ENCODE measurements at regions not wholly inside any gene's neighbourhood (a gene's known extent, or its start where the extent isn't known, plus 50 kb on each side); places are given as distances from the start of the nearest gene placed in this dataset.

DNA sequence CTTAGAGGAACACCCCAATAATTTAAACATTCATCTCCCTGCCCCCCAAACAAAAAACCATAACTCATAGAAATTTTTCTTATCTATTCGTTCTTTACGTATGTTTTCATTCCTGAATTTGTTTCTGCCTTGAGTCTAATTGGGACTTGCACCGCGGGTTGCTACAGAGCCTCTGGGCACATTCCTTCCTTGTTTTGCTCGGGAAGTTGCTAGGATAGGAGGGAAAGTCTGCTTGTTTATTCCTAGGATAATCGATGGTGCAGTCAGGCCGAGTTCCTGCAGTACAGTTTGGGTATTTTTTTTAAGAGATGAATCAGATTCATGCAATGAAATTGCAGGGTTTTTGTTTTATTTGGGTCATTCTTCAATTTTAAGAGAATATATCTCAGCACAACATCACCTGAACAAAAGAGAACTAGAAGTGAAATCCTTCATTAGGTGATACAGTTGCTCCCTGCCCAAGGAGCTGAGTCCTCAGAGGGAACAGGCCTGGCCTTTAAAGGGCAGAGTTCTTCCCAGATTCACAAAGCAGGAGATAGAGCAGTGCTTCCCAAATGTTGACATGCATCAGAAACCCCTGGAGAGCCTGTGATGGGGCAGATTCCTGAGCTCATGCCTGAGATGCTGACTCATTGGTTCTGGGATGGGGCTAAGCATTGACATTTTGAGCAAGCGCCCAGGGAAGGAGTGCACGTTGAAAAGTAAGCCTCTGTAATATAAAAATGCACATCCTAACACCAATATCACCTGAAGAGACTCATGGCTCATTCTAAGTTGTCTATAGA lies 114.9 kb upstream of the FAM9B start:
- DNase-seq: peak; percentile 30

DNA sequence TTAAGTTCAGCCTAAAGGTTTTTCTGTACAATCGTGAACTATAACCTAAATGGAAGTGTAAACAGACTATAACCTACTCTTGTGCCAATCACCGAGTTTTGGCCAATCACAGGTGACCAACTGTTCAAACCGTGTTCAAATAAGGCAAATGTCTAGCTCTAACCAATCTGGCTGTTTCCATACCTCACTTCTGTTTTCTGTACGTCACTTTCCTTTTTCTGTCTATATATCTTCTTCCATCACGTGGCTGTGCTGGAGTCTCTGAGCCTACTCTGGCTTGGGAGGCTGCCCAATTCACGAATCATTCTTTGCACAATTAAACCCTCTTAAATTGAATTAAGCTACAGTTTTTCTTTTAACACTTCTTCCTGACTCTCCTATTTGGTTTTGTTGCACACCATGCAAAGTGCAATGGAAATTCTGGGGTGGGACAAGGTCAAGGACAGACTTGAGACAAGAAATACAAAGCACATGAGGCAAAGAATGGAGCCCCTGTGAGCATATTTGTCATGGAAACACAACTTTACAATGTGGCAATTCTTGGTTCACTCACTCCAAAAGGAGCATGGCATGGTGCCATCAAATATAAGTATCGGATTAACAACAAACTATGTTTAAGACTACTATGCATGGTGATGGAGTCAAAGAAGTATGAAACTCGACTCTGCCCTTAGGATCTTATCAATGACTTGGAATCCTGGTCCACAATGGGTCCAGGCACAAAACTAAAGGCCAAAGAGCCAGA lies 115.7 kb upstream of the FAM9B start:
- no peak for DNase-seq

- no peak for DNase-seq
Measured at GRCh38 chrX:9151772-9152307, 117.9 kb upstream of the FAM9B start.

GRCh38 chrX:9153300-9153699 lies 119.4 kb upstream of the FAM9B start:
- DNase-seq: no peak

GRCh38 chrX:9158611-9159010 lies 124.7 kb upstream of the FAM9B start:
- no peak for DNase-seq

DNA sequence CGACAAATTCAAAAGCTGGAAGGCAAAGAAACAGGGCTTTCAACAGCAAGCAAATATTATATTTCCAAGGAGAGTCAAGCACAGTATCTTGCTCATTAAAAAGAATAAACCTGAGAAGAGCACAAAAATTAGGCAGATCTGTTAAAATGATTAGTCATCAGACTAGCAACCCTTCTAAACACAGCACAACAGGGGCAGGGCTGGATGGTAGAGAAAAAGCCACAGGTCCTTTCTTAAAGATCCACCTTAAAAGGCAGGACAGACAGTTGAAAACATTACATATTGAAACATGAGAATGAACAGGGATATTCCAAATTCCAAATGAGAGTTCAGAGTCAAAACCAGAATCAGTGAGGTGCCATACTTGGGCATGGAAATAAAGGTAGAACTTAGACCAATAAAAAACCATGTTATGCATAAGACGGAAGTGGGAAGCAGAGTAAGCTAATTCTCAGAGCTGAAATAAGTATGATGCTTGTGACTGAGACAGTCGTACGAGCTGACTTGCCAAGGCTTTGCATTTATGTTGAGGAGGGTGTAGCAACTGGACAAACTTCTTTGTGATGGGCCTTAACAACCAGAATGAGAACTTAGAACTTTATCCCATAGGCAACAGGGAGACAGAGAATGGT lies 126.9 kb upstream of the FAM9B start:
- DNase-seq: no peak

GRCh38 chrX:9162698-9163097 lies 128.8 kb upstream of the FAM9B start:
- DNase-seq: no peak

GRCh38 chrX:9163214-9163709 lies 129.3 kb upstream of the FAM9B start:
- DNase-seq: no peak

GRCh38 chrX:9164086-9164485 lies 130.2 kb upstream of the FAM9B start:
- no peak for DNase-seq

DNA sequence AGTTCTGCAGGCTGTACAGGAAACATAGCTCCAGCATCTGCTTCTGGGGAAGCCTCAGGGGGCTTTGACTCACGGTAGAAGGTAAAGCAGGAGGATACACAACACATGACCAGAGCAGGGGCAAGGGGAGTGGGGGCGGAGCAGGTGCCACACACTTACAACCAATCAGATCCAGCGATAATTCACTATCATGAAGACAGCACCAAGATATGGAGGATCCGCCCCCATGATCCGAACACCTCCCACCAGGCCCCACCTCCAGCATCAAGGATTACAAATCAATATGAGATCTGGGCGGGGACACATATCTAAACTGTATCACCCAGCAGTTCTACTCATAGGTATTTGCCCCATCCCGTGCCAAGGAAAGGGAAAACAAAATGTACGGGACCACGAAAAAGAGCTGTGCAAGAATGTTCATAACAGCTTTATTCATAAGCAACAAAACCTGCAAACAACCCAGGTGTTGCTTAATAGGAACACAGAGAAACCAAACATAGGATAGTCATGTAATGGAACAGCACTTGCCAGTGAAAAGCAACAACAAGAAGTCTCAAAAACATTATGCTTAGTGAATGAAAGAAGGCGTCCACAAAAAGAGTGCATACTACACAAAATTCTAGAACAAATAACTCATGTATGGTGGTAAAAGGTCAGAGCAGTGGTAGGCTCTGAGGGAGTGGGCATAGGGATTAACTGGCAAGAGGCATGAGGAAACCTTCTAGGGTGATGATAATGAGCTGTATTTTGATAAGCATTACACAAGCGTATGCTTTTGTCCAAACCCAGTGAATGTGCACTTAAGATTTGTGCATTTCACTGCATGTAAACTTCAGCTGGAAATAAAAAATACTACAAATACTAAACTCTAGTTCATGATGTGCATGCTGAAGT lies 130.9 kb upstream of the FAM9B start:
- no peak for DNase-seq

DNA sequence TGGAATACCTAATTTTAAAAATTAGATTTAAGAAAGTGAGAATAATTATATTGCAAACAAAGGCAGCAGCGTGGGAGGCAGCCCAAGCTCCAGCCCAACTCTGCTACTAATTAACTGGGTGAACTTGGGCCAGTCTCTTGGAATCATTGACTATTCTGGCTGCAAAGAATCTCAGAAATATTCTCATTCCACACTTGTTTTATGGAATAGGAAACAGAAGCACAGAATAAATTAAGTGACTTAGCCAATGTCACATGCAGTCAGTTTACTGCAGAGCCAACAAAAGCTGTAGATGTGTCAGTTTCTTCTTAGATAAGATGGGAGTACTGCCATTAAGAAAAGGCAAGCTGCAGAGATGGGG lies 132.6 kb upstream of the FAM9B start:
- DNase-seq: no peak

- DNase-seq: no peak
Measured at GRCh38 chrX:9171841-9172463, 138.0 kb upstream of the FAM9B start.

- no peak for DNase-seq
Measured at GRCh38 chrX:9172464-9172850, 138.5 kb upstream of the FAM9B start.

DNA sequence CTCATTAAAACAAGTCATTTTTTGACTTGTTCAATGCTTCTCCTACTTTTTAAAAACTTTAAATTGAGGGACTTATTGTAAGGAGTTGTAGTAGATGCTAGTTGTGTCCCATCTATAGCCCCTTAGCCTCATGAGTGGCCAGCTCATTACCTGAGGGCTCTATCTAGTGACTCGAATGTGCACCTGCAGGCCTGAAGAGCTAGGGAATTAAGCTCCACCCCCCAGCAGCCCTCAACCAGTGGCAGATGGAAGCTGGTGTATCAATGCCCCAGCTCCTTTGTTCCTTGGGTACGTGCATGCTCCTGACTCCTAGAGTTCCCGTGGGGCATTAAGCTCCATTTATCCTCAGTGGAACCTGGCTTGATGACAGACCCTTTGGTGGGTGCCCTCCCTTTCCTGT lies 146.7 kb upstream of the FAM9B start:
- DNase-seq: no peak

DNA sequence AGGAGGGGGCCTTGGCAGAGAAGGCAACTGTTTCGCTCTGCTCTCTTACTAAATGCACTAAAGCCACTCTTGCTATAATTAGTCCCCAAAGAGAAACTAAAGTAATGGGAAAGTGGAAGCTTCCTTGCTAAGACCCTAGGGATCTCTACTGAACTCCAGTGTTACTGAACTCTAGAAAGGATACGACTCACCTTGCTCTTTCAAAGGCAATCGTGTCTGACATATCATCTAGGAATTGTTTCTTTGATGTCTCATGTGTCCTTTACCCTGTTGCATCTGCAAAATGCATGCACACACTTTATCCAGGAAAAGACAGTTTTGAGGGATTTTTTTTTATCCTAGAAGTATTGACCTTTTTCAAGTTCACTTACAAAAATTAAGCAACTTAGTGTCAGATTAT lies 148.1 kb upstream of the FAM9B start:
- DNase-seq: no peak

DNA sequence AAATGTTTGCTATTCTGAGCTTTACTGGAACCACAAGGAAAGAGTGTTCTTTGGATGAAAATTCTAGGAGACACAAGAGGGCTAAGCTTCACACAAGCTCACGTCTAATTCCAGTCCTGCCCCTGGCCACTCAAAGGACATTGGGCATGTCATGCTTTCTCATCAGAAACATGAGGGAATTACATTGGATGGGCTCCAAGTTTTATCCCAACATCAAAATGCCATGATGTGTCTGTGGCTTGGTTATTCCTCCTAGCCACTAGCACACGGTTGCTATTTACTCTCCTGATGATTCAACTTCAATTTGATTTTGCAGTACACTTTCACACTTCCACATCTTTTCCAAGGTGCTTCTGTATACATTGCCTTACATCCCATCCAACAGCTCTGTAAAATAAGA lies 149.6 kb upstream of the FAM9B start:
- no peak for DNase-seq

DNA sequence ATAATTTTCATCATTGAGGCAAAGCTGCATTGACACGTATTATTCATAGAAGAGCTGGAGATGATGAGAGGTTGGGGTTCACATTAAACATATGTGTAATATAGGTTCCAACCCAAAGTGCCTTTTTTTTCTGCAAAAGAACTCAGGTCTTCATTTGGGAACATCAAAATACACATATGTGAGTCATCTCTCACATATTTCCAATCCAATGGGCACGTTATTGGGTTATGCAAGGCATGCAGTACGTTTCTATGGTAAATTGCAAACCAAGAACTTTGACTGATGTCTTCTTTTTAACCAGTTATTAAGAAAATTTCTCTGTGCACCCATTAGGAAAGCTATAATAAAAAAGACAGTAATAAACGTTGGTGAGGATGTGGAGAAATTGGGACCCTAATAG lies 150.3 kb upstream of the FAM9B start:
- DNase-seq: no peak

DNA sequence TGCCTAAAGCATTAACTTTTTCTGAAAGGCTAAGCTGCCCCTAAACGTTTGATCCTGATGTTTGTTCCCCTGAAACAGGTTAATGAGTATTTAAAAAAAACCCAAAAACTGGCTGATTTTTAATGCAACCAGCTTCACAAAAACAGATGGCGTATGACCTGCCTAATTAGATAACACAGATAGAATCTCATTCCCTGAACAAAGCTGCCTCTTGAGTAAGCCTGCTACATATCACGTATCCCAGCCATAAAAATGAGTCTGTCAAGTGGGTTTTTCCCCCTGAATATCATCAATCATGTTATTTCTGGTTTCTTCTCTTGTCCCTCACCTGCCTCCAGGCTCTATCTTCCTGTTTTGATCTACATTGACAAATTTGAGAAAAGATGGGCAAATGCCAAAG lies 154.2 kb upstream of the FAM9B start:
- DNase-seq: no peak

GRCh38 chrX:9189286-9189685 lies 155.4 kb upstream of the FAM9B start:
- no peak for DNase-seq

- no peak for DNase-seq
Measured at GRCh38 chrX:9191392-9191791, 157.5 kb upstream of the FAM9B start.

GRCh38 chrX:9195199-9195880 lies 161.4 kb upstream of the FAM9B start:
- DNase-seq: no peak
